Erythroblast (primary cell): ENCODE measurements at regions not wholly inside any gene's neighbourhood (a gene's known extent, or its start where the extent isn't known, plus 50 kb on each side); places are given as distances from the start of the nearest gene placed in this dataset.

Source experiments
- GATA1 ChIP-seq: IDR thresholded peaks from 2 replicates; pipeline ENCODE4 v1.6.1; 2011; ENCODE audit warnings: low read depth, mild to moderate bottlenecking, control low read depth, low read length, moderate library complexity
- POLR2A ChIP-seq: IDR thresholded peaks from 2 replicates; pipeline ENCODE4 v1.6.1; 2011; ENCODE audit warnings: mild to moderate bottlenecking, low read length

DNA sequence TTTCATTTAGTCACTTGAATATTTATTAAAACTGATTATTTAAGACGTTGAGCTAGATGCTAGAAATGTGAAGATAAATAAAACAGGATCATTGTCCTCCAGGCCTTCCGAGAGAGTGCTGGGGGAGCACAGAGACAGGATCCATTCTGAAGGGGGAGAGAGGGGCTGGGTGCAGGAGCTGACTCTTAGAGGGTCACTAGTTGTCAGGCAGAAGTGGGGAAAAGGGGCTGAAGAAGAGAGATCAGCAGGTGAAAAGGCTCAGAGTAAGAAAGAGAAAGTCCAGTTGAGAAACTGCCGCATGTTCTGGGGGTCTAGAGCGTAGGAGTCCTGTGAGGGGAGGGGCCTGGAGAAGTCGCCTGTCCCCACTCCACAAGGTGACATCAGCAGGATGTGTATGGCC is 206.2 kb upstream of the SNX19 start:
- no peak for TF ChIP-seq POLR2A
- TF ChIP-seq GATA1 = no peak
